Prostate gland (tissue), 2 donors: ENCODE measurements at regions not wholly inside any gene's neighbourhood (a gene's known extent, or its start where the extent isn't known, plus 50 kb on each side); places are given as distances from the start of the nearest gene placed in this dataset.

Experiments
- DNase-seq: peaks from one replicate; pipeline ENCODE4 v3.0.0-alpha.2; 2019; ENCODE audit warnings: low spot score
- H3K27ac ChIP-seq, 2 donors: fragments of 200-600 bp; sonication (generic); 2 replicates each; pipeline ENCODE4 v1.5.1; 2017 to 2019
- H3K27me3 ChIP-seq: fragments of 200-600 bp; sonication (generic); replicated peaks from 2 replicates; pipeline ENCODE4 v1.5.1; 2019; ENCODE audit not compliant: insufficient read depth
- H3K36me3 ChIP-seq, 2 donors: fragments of 200-600 bp; sonication (generic); 1 replicate in 1 of 2; 2 replicates in 1 of 2; pipeline versions ENCODE4 v1.5.1 to v1.8.1; 2017 to 2019
- H3K4me1 ChIP-seq: fragments of 200-600 bp; sonication (generic); replicated peaks from 2 replicates; pipeline ENCODE4 v1.5.1; 2019
- H3K4me3 ChIP-seq, 2 donors: fragments of 200-600 bp; sonication (generic); 2 replicates each; pipeline ENCODE4 v1.5.1; 2017 to 2019
- H3K9me3 ChIP-seq: fragments of 200-600 bp; sonication (generic); 2 replicates; pipeline ENCODE4 v1.5.1; 2017
- CTCF ChIP-seq, 4 experiments: fragments of 200-600 bp in 2 of 4; fragments of 450-650 bp in 2 of 4; sonication (generic) in 2 of 4; IDR thresholded peaks; 1 replicate in 3 of 4; 2 replicates in 1 of 4; pipeline ENCODE4 v1.5.1; 2016 to 2019; ENCODE audit warnings: antibody characterized with exemption in 4 of 4, mild to moderate bottlenecking in 2 of 4, moderate library complexity in 2 of 4
- POLR2A ChIP-seq: fragments of 450-650 bp; IDR thresholded peaks from one replicate; pipeline ENCODE4 v1.6.1; 2016; ENCODE audit warnings: antibody characterized with exemption, mild to moderate bottlenecking
- POLR2AphosphoS5 ChIP-seq: sonication (generic); formaldehyde crosslinking; IDR thresholded peaks from one replicate; pipeline ENCODE4 v1.6.1; 2017; ENCODE audit warnings: antibody characterized with exemption
- WGBS: methylation state at CpG from one replicate; pipeline ENCODE4 v1.1.5; 2018; 5-methylcytosine and 5-hydroxymethylcytosine counted together
- intact Hi-C: fragments of 100-400 bp; cut with DNase I; formaldehyde crosslinking; loops from one replicate; pipeline ENCODE4 v1.14.2; 2022

GRCh38 chr11:115112754-115113153, 391.5 kb downstream of the CADM1 start:
- DNase-seq, result no peak
- Histone ChIP-seq H3K9me3 (no peaks in the 10 kb centered on the region), H3K27ac (no peak overlapping the region), H3K4me1 (no peaks in the 10 kb centered on the region), H3K4me3 (no peak overlapping the region), H3K36me3 (no peaks in the 10 kb centered on the region), H3K27me3 (peaks cover 3% of the 10 kb centered on the region)
- intact Hi-C loops, result no loop called here
- 46% methylated on average over 6 of the region's 6 CpGs for WGBS
- TF ChIP-seq POLR2A, result no peak
- TF ChIP-seq CTCF (IDR thresholded peaks at IDR 0.05), result no peak
- TF ChIP-seq POLR2AphosphoS5, result no peak

- 49% methylated on average over 5 of the region's 5 CpGs for WGBS
- Histone ChIP-seq H3K4me3 (no peak overlapping the region), H3K27me3 (peaks cover 3% of the 10 kb centered on the region), H3K27ac (no peak overlapping the region), H3K36me3 (no peaks in the 10 kb centered on the region), H3K4me1 (no peaks in the 10 kb centered on the region), H3K9me3 (no peaks in the 10 kb centered on the region)
- no peak for DNase-seq
- intact Hi-C loops, result no loop called here
- no peak for TF ChIP-seq POLR2AphosphoS5
- TF ChIP-seq POLR2A, result no peak
- no peak for TF ChIP-seq CTCF (IDR thresholded peaks at IDR 0.05)
Measured at GRCh38 chr11:115117956-115118493, 386.2 kb downstream of the CADM1 start.

- H3K36me3 ChIP-seq, result no peaks in the 10 kb centered on the region
- H3K4me1 ChIP-seq, result no peaks in the 10 kb centered on the region
- 78% methylated on average over 6 of the region's 6 CpGs for WGBS
- no peaks in the 10 kb centered on the region for H3K9me3 ChIP-seq
- no peak for DNase-seq
- no peak for TF ChIP-seq POLR2AphosphoS5
- TF ChIP-seq CTCF (IDR thresholded peaks at IDR 0.05), result no peak
- TF ChIP-seq POLR2A, result no peak
- H3K27ac ChIP-seq, result no peak overlapping the region
- no peaks in the 10 kb centered on the region for H3K27me3 ChIP-seq
- intact Hi-C loops, result no loop called here
- no peak overlapping the region for H3K4me3 ChIP-seq
Measured at GRCh38 chr11:115119146-115119545, 385.1 kb downstream of the CADM1 start.
